ENCODE measurements at regions not wholly inside any gene's neighbourhood (a gene's known extent, or its start where the extent isn't known, plus 50 kb on each side); places are given as distances from the start of the nearest gene placed in this dataset.

GRCh38 chr12:25337916-25338315 lies 87.2 kb upstream of the KRAS start:
- TF ChIP-seq CTCF (conservative IDR thresholded peaks at IDR 0.05) (no peak), ZFX (IDR thresholded peaks at IDR 0.05) (no peak)
